IMR-90 (cell line): ENCODE measurements at regions not wholly inside any gene's neighbourhood (a gene's known extent, or its start where the extent isn't known, plus 50 kb on each side); places are given as distances from the start of the nearest gene placed in this dataset.

Experiments
- ATAC-seq: fragments of 200-7000 bp; cut with Tn5 transposase; 2 replicates; pipeline ENCODE4 v1.9.1; 2020; ENCODE audit warnings: low read depth, mild to moderate bottlenecking, moderate library complexity
- BruUV-seq: library from RNA; stranded (reverse); fragments of 400-500 nt; replicated peaks from 2 replicates; lab custom pipeline; 2021; lab: Mats Ljungman, UMichigan
- CTCF ChIA-PET: fragments of 300-600 bp; formaldehyde crosslinking; extraction: SDS; loops from one replicate; lab custom pipeline; 2021; ENCODE audit warnings: antibody characterized with exemption; lab: Yijun Ruan, JAX
- POLR2A ChIA-PET: fragments of 300-600 bp; sonication (Branson Sonifier 250); formaldehyde crosslinking; loops from one replicate; lab custom pipeline; 2022; ENCODE audit warnings: antibody characterized with exemption; ENCODE audit not compliant: unreplicated experiment; lab: Charles Lee
- DNase-seq: peaks from one replicate; pipeline ENCODE4 v3.0.0; 2013
- H2AFZ ChIP-seq: replicated peaks from 2 replicates; pipeline ENCODE3; 2013; ENCODE audit warnings: low read length, mild to moderate bottlenecking; ENCODE audit not compliant: poor library complexity
- H2AK5ac ChIP-seq: 2 replicates; pipeline ENCODE4 v1.6.1; 2013; ENCODE audit warnings: low read depth, low read length, inconsistent platforms
- H2AK9ac ChIP-seq: replicated peaks from 2 replicates; pipeline ENCODE3; 2013; ENCODE audit warnings: mild to moderate bottlenecking, low read depth, low read length, moderate library complexity; ENCODE audit not compliant: poor library complexity
- H2BK120ac ChIP-seq: 2 replicates; pipeline ENCODE4 v1.6.1; 2013; ENCODE audit warnings: low read depth, low read length, inconsistent platforms
- H2BK15ac ChIP-seq: 3 replicates; pipeline ENCODE4 v1.6.1; 2013; ENCODE audit warnings: low read depth, low read length, inconsistent platforms
- H2BK20ac ChIP-seq: 2 replicates; pipeline ENCODE4 v1.6.1; 2013; ENCODE audit warnings: low read depth, mild to moderate bottlenecking, inconsistent platforms, low read length, moderate library complexity
- H2BK5ac ChIP-seq: 2 replicates; pipeline ENCODE4 v1.6.1; 2013; ENCODE audit warnings: mild to moderate bottlenecking, low read depth, low read length, inconsistent platforms; ENCODE audit not compliant: poor library complexity, severe bottlenecking
- H3K14ac ChIP-seq: replicated peaks from 2 replicates; pipeline ENCODE4 v1.6.1; 2013; ENCODE audit warnings: low read depth, low read length, inconsistent platforms
- H3K18ac ChIP-seq: 2 replicates; pipeline ENCODE4 v1.6.1; 2013; ENCODE audit warnings: low read depth, low read length, control low read depth
- H3K23ac ChIP-seq: 2 replicates; pipeline ENCODE4 v1.6.1; 2013; ENCODE audit warnings: low read depth, low read length, inconsistent platforms
- H3K27ac ChIP-seq: 2 replicates; pipeline ENCODE4 v1.5.1; 2013; ENCODE audit warnings: mild to moderate bottlenecking, control low read depth, low read length; ENCODE audit not compliant: insufficient read depth
- H3K27me3 ChIP-seq: 2 replicates; pipeline ENCODE4 v1.6.1; 2013; ENCODE audit warnings: low read length; ENCODE audit not compliant: control insufficient read depth, insufficient read depth
- H3K36me3 ChIP-seq: 2 replicates; pipeline ENCODE4 v1.6.1; 2013; ENCODE audit warnings: low read length, mixed read lengths; ENCODE audit not compliant: control insufficient read depth, insufficient read depth
- H3K4ac ChIP-seq: 2 replicates; pipeline ENCODE4 v1.6.1; 2013; ENCODE audit warnings: low read depth, low read length, inconsistent platforms
- H3K4me1 ChIP-seq: 2 replicates; pipeline ENCODE4 v1.6.1; 2013; ENCODE audit warnings: low read length, mixed read lengths; ENCODE audit not compliant: control insufficient read depth, insufficient read depth
- H3K4me2 ChIP-seq: 2 replicates; pipeline ENCODE4 v1.6.1; 2013; ENCODE audit warnings: low read depth, mild to moderate bottlenecking, control low read depth, low read length, moderate library complexity
- H3K4me3 ChIP-seq: 2 replicates; pipeline ENCODE4 v1.5.1; 2013; ENCODE audit warnings: low read depth, mild to moderate bottlenecking, control low read depth, low read length, moderate library complexity; ENCODE audit not compliant: insufficient read depth
- H3K56ac ChIP-seq: 2 replicates; pipeline ENCODE4 v1.6.1; 2013; ENCODE audit warnings: low read length, inconsistent platforms; ENCODE audit not compliant: insufficient read depth; ENCODE audit errors: extremely low read depth
- H3K79me1 ChIP-seq, 2 experiments: 2 replicates each; pipeline ENCODE4 v1.6.1; 2013; ENCODE audit warnings: low read length in 2 of 2, inconsistent platforms in 1 of 2, low read depth in 1 of 2
- H3K9ac ChIP-seq: 2 replicates; pipeline ENCODE4 v1.6.1; 2013; ENCODE audit warnings: low read depth, low read length, control low read depth
- H3K9me1 ChIP-seq: 2 replicates; pipeline ENCODE4 v1.6.1; 2013; ENCODE audit warnings: low read length, inconsistent platforms; ENCODE audit not compliant: insufficient read depth
- H3K9me3 ChIP-seq: 2 replicates; pipeline ENCODE4 v1.6.1; 2013; ENCODE audit warnings: low read length; ENCODE audit not compliant: control insufficient read depth, insufficient read depth
- H4K20me1 ChIP-seq: 2 replicates; pipeline ENCODE4 v1.6.1; 2013; ENCODE audit warnings: low read length, inconsistent platforms; ENCODE audit not compliant: insufficient read depth
- H4K5ac ChIP-seq: 2 replicates; pipeline ENCODE4 v1.6.1; 2013; ENCODE audit warnings: mild to moderate bottlenecking, low read depth, low read length, control low read depth
- H4K8ac ChIP-seq, 2 experiments: 2 replicates each; pipeline ENCODE4 v1.6.1; 2013; ENCODE audit warnings: low read depth in 2 of 2, low read length in 2 of 2, control low read depth in 1 of 2, inconsistent platforms in 1 of 2
- H4K91ac ChIP-seq: 2 replicates; pipeline ENCODE4 v1.6.1; 2013; ENCODE audit warnings: low read depth, low read length, inconsistent platforms; ENCODE audit not compliant: insufficient read depth
- BHLHE40 ChIP-seq: fragments of 150-350 bp; IDR thresholded peaks from 2 replicates; pipeline ENCODE4 v1.6.1; 2016; ENCODE audit warnings: mild to moderate bottlenecking, low read depth, low read length
- CEBPB ChIP-seq: IDR thresholded peaks from 2 replicates; pipeline ENCODE4 v1.6.1; 2012; ENCODE audit warnings: low read depth, low read length, improper control_type of control experiment
- MAFK ChIP-seq: IDR thresholded peaks from 2 replicates; pipeline ENCODE4 v1.6.1; 2012; ENCODE audit warnings: low read depth, low read length, improper control_type of control experiment
- MXI1 ChIP-seq: IDR thresholded peaks from 2 replicates; pipeline ENCODE4 v1.6.1; 2012; ENCODE audit warnings: low read depth, mild to moderate bottlenecking, low read length, moderate library complexity, borderline replicate concordance
- NFE2L2 ChIP-seq: fragments of 150-350 bp; IDR thresholded peaks from 2 replicates; pipeline ENCODE4 v1.6.1; 2016; ENCODE audit warnings: low read depth, mild to moderate bottlenecking, low read length
- POLR2A ChIP-seq: IDR thresholded peaks from 2 replicates; pipeline ENCODE4 v1.6.1; 2012; ENCODE audit warnings: mild to moderate bottlenecking, low read depth, low read length
- RCOR1 ChIP-seq: IDR thresholded peaks from 2 replicates; pipeline ENCODE4 v1.6.1; 2012; ENCODE audit warnings: mild to moderate bottlenecking, low read length, improper control_type of control experiment; ENCODE audit not compliant: insufficient replicate concordance
- RFX5 ChIP-seq: IDR thresholded peaks from 2 replicates; pipeline ENCODE4 v1.8.0; 2012; ENCODE audit warnings: low read depth, mild to moderate bottlenecking, low read length, moderate library complexity
- SMC3 ChIP-seq: fragments of 150-350 bp; IDR thresholded peaks from 2 replicates; pipeline ENCODE4 v1.6.1; 2016; ENCODE audit warnings: low read depth, mild to moderate bottlenecking, antibody characterized with exemption, low read length, moderate library complexity
- WGBS, 2 experiments: methylation state at CpG; one replicate each; pipeline versions ENCODE4 v1.1.5 to v1.1.7; 2013; ENCODE audit warnings: missing lambda C conversion rate in 2 of 2; ENCODE audit not compliant: insufficient read length in 1 of 2; ENCODE audit errors: extremely low coverage in 2 of 2; 5-methylcytosine and 5-hydroxymethylcytosine counted together
- dilution Hi-C: fragments of 300-500 bp; cut with HindIII; formaldehyde crosslinking; loops from one replicate; pipeline ENCODE4 v1.14.3; 2018; ENCODE audit warnings: low sequenced_read_pairs; ENCODE audit not compliant: unreplicated experiment
- in situ Hi-C: fragments of 300-500 bp; cut with MboI; formaldehyde crosslinking; loops from 3 replicates; pipeline ENCODE4 v1.14.3; 2019; ENCODE audit warnings: low sequenced_read_pairs, inconsistent platforms, mixed read lengths
- intact Hi-C: fragments of 100-400 bp; cut with micrococcal nuclease; formaldehyde crosslinking; loops from 2 replicates; pipeline ENCODE4 v1.10.0; 2022
- TF ChIP-seq, protein P1 (sequence below): fragments of 150-350 bp; IDR thresholded peaks from 2 replicates; pipeline ENCODE4 v1.6.1; 2016; ENCODE audit warnings: low read depth, mild to moderate bottlenecking, low read length, moderate library complexity, borderline replicate concordance

- Histone ChIP-seq H3K4me3 (no peak overlapping the region), H4K91ac (no peak overlapping the region), H4K5ac (no peak overlapping the region), H3K27ac (no peak overlapping the region), H3K4me2 (no peak overlapping the region), H3K9me3 (no peaks in the 10 kb centered on the region), H3K36me3 (no peaks in the 10 kb centered on the region), H3K4me1 (no peaks in the 10 kb centered on the region), H4K20me1 (no peaks in the 10 kb centered on the region), H2AFZ (no peak overlapping the region), H4K8ac (no peak overlapping the region), H2BK5ac (no peak overlapping the region), H3K9ac (no peak overlapping the region), H2AK9ac (no peak overlapping the region), H3K14ac (no peak overlapping the region), H2BK15ac (no peak overlapping the region), H3K23ac (no peak overlapping the region), H2BK120ac (no peak overlapping the region), H3K4ac (no peak overlapping the region), H3K56ac (no peak overlapping the region), H3K9me1 (no peaks in the 10 kb centered on the region), H3K27me3 (no peaks in the 10 kb centered on the region), H3K18ac (no peak overlapping the region), H2AK5ac (no peak overlapping the region), H3K79me1 (no peaks in the 10 kb centered on the region), H2BK20ac (no peak overlapping the region)
- in situ Hi-C loops (no loop called here), intact Hi-C loops (no loop called here), dilution Hi-C loops (no loop called here)
- no peak for TF ChIP-seq NFE2L2
- TF ChIP-seq MAFK: no peak
- TF ChIP-seq, protein P1, sequence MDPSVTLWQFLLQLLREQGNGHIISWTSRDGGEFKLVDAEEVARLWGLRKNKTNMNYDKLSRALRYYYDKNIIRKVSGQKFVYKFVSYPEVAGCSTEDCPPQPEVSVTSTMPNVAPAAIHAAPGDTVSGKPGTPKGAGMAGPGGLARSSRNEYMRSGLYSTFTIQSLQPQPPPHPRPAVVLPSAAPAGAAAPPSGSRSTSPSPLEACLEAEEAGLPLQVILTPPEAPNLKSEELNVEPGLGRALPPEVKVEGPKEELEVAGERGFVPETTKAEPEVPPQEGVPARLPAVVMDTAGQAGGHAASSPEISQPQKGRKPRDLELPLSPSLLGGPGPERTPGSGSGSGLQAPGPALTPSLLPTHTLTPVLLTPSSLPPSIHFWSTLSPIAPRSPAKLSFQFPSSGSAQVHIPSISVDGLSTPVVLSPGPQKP: no peak
- TF ChIP-seq RFX5: no peak
- no peak for TF ChIP-seq POLR2A
- TF ChIP-seq BHLHE40: no peak
- no peak for TF ChIP-seq RCOR1
- TF ChIP-seq SMC3: no peak
- no peak for TF ChIP-seq CEBPB
- TF ChIP-seq MXI1: no peak
- ATAC-seq (no peak), DNase-seq (no peak)
- CTCF ChIA-PET: no interaction called here
- no TSS peak for BruUV-seq
- POLR2A ChIA-PET: no interaction called here
- 73% methylated on average over 4 of the region's 10 CpGs; no CpG with 5 or more reads in 1 of the 2 experiments for WGBS, 2 experiments
These were observed 197.6 kb downstream of the LIPI start for GRCh38 chr21:14013056-14013603.
